Prostate gland (tissue), 2 donors: ENCODE measurements at regions not wholly inside any gene's neighbourhood (a gene's known extent, or its start where the extent isn't known, plus 50 kb on each side); places are given as distances from the start of the nearest gene placed in this dataset.

ENCODE experiments used
- CTCF ChIP-seq, 4 experiments: fragments of 200-600 bp in 2 of 4; fragments of 450-650 bp in 2 of 4; sonication (generic) in 2 of 4; IDR thresholded peaks; 1 replicate in 3 of 4; 2 replicates in 1 of 4; pipeline ENCODE4 v1.5.1; 2016 to 2019; ENCODE audit warnings: antibody characterized with exemption in 4 of 4, mild to moderate bottlenecking in 2 of 4, moderate library complexity in 2 of 4
- POLR2A ChIP-seq: fragments of 450-650 bp; IDR thresholded peaks from one replicate; pipeline ENCODE4 v1.6.1; 2016; ENCODE audit warnings: antibody characterized with exemption, mild to moderate bottlenecking

- TF ChIP-seq CTCF (IDR thresholded peaks at IDR 0.05) (no peak), POLR2A (no peak)
These were observed 1379.9 kb downstream of the UQCRFS1 start for GRCh38 chr19:27833031-27833430.
